Stomach (tissue), 4 donors: ENCODE measurements at regions not wholly inside any gene's neighbourhood (a gene's known extent, or its start where the extent isn't known, plus 50 kb on each side); places are given as distances from the start of the nearest gene placed in this dataset.

Experiments
- POLR2A ChIP-seq, 4 donors: fragments of 450-650 bp; IDR thresholded peaks; one replicate each; pipeline ENCODE4 v1.6.1; 2016; ENCODE audit warnings: antibody characterized with exemption in 4 of 4, control low read depth in 2 of 4, mild to moderate bottlenecking in 1 of 4, moderate library complexity in 1 of 4
- TF ChIP-seq, protein P1 (sequence below), 7 experiments: fragments of 450-650 bp in 4 of 7; fragments of 200-600 bp in 3 of 7; sonication (generic) in 3 of 7; IDR thresholded peaks; one replicate each; pipeline ENCODE4 v1.5.1; 2016 to 2019; ENCODE audit warnings: antibody characterized with exemption in 7 of 7, control low read depth in 2 of 7, mild to moderate bottlenecking in 1 of 7

DNA sequence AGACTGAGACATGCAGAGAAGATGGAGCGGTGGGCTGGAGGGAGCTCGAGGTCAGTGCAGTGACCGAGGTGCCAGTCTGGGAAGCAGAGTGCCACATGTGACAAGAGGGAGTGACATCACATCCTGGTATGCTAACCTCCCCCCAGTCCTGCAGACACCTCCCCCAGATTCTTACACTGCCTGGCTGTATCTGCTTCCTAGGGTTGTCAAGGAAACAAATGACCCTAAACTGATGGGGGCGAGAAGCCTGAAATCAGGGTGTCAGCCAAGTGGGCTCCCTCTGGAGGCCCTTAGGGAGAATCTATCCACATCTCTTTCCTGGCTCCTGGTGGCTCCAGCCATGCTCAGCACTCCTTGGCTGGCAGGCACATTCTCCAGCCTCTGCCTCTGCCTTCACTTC is 316.1 kb upstream of the ZMIZ1 start:
- TF ChIP-seq, protein P1, sequence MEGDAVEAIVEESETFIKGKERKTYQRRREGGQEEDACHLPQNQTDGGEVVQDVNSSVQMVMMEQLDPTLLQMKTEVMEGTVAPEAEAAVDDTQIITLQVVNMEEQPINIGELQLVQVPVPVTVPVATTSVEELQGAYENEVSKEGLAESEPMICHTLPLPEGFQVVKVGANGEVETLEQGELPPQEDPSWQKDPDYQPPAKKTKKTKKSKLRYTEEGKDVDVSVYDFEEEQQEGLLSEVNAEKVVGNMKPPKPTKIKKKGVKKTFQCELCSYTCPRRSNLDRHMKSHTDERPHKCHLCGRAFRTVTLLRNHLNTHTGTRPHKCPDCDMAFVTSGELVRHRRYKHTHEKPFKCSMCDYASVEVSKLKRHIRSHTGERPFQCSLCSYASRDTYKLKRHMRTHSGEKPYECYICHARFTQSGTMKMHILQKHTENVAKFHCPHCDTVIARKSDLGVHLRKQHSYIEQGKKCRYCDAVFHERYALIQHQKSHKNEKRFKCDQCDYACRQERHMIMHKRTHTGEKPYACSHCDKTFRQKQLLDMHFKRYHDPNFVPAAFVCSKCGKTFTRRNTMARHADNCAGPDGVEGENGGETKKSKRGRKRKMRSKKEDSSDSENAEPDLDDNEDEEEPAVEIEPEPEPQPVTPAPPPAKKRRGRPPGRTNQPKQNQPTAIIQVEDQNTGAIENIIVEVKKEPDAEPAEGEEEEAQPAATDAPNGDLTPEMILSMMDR (IDR thresholded peaks at IDR 0.05) = no peak
- TF ChIP-seq POLR2A (IDR thresholded peaks at IDR 0.05) = no peak
